GM10266 (cell line): ENCODE measurements at regions not wholly inside any gene's neighbourhood (a gene's known extent, or its start where the extent isn't known, plus 50 kb on each side); places are given as distances from the start of the nearest gene placed in this dataset.

ENCODE experiments used
- DNase-seq: peaks from one replicate; pipeline ENCODE4 v3.0.0; 2012; ENCODE audit errors: extremely low spot score
- TF ChIP-seq, protein P1 (sequence below): IDR thresholded peaks from 2 replicates; pipeline ENCODE4 v1.5.1; 2012; ENCODE audit warnings: mild to moderate bottlenecking, low read depth; ENCODE audit not compliant: control insufficient read depth, insufficient read depth; ENCODE audit errors: missing control alignments

GRCh38 chr9:78821126-78821822, 524.3 kb downstream of the PSAT1 start:
- TF ChIP-seq, protein P1, sequence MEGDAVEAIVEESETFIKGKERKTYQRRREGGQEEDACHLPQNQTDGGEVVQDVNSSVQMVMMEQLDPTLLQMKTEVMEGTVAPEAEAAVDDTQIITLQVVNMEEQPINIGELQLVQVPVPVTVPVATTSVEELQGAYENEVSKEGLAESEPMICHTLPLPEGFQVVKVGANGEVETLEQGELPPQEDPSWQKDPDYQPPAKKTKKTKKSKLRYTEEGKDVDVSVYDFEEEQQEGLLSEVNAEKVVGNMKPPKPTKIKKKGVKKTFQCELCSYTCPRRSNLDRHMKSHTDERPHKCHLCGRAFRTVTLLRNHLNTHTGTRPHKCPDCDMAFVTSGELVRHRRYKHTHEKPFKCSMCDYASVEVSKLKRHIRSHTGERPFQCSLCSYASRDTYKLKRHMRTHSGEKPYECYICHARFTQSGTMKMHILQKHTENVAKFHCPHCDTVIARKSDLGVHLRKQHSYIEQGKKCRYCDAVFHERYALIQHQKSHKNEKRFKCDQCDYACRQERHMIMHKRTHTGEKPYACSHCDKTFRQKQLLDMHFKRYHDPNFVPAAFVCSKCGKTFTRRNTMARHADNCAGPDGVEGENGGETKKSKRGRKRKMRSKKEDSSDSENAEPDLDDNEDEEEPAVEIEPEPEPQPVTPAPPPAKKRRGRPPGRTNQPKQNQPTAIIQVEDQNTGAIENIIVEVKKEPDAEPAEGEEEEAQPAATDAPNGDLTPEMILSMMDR = peak; percentile 51
- peak; percentile 36 for DNase-seq

DNA sequence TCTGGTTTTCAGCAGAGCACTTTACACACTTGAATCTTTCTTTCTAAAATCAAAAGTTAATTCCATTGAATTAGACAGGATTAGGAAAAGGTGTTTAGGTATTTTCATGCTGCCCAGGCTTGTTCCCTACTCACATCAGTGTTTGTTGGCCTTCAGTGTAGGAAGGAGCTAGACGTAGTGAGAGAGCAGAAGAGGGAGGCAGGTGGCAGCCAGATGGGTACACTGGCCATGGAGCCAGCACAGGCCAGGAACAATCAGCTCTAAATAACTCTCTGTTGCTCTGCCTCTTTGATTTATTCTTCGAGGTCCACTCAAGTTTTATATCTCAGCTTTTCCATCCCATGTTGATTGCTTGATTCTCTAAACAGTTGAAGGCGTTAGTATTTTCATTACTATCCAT, 529.6 kb downstream of the PSAT1 start:
- DNase-seq = no peak
- TF ChIP-seq, protein P1 = no peak

- DNase-seq = no peak
- TF ChIP-seq, protein P1 = no peak
Measured at GRCh38 chr9:78828521-78828920, 531.6 kb downstream of the PSAT1 start.

- DNase-seq = no peak
- TF ChIP-seq, protein P1 = no peak
Measured at GRCh38 chr9:78830301-78830700, 533.4 kb downstream of the PSAT1 start.

DNA sequence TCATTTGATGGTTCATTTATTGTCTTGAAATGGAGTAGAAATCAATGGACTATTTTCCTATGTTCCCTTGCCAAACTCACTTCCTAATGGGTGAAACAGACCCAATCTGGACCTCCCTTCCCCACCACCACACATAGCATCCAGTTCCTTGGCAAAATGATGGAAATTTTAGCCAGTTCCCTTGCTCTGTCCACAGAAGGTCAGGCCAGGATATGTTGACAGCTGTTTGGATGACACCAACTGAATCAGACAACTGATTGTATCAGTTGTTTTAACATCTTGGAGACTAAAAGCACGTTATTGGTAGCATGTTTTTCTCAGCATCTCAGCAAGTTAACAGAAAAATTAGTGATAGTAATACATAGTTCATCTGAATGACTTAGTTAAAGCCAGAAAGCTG, 534.8 kb downstream of the PSAT1 start:
- TF ChIP-seq, protein P1 = no peak

DNA sequence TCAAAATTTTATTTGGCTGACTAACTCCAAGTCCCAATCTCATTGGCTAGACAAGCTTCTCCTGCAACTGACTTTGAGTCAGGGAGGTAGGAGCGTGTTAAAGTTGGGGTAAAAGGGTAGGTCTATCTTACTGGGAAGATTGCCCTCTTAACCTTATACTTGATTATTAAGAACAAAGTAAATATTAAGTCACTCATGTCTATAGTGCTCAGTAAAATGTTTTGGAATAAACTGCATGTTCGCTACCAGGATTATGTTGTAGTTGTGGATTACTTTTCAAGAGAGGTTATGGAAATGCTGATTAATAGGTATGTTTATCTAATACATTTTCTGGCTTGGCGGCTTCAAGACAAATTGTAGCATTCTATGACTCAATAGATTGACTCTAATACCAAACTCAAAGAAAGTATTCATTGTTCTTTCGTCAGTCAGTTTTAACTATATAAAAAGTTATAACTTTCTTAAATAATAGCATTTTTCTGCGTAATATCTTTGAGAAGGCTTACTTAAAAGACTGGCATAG, 539.1 kb downstream of the PSAT1 start:
- TF ChIP-seq, protein P1 = no peak
- no peak for DNase-seq

More for the DNA sequence above, 534.8 kb downstream of the PSAT1 start:
- no peak for DNase-seq

DNA sequence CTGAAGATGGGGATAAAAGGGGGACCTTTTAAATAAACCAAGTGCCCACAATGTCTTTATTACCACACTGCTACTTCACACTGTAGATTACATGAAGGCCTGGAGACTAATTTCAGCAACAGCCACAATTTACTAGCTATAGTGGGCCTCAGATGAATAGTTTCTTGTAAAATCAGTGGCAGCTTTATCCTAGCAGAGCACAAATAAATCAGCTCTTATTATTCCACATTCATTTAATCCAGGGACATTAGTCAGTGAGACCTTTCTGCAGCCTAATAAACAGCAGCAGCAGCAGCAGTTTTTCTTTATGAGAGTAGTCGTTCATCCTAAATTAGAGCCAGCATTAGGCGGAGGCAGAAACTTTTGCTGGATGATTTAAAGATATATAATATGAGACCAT, 542.3 kb downstream of the PSAT1 start:
- TF ChIP-seq, protein P1 = no peak
- DNase-seq = no peak
